GM23338 (cell line): ENCODE measurements at regions not wholly inside any gene's neighbourhood (a gene's known extent, or its start where the extent isn't known, plus 50 kb on each side); places are given as distances from the start of the nearest gene placed in this dataset.

ENCODE experiments used
- ATAC-seq: fragments of 200-7000 bp; cut with Tn5 transposase; 3 replicates; pipeline ENCODE4 v1.9.1; 2020
- DNase-seq: peaks from one replicate; pipeline ENCODE4 v3.0.0-alpha.2; 2015; ENCODE audit warnings: low spot score
- H2AFZ ChIP-seq: fragments of 200-600 bp; sonication (generic); 2 replicates; pipeline ENCODE4 v1.8.0; 2016; ENCODE audit warnings: antibody characterized with exemption, mild to moderate bottlenecking, moderate library complexity
- H3F3A ChIP-seq: fragments of 200-600 bp; sonication (generic); replicated peaks from 2 replicates; pipeline ENCODE4 v1.8.0; 2017; ENCODE audit warnings: antibody characterized with exemption, mixed run types, low read depth
- H3K27ac ChIP-seq: fragments of 200-600 bp; sonication (generic); 2 replicates; pipeline ENCODE4 v1.6.1; 2016; ENCODE audit warnings: low read depth
- H3K27me3 ChIP-seq: fragments of 200-600 bp; sonication (generic); 2 replicates; pipeline ENCODE4 v1.8.0; 2016; ENCODE audit warnings: mild to moderate bottlenecking, mixed run types, moderate library complexity; ENCODE audit not compliant: insufficient read depth
- H3K36me3 ChIP-seq: fragments of 200-600 bp; sonication (generic); 2 replicates; pipeline ENCODE4 v1.8.0; 2016; ENCODE audit warnings: mild to moderate bottlenecking; ENCODE audit not compliant: insufficient read depth
- H3K4me1 ChIP-seq: fragments of 200-600 bp; sonication (generic); 2 replicates; pipeline ENCODE4 v1.8.0; 2016; ENCODE audit warnings: mild to moderate bottlenecking, moderate library complexity; ENCODE audit not compliant: insufficient read depth
- H3K4me2 ChIP-seq: fragments of 200-600 bp; sonication (generic); 2 replicates; pipeline ENCODE4 v1.7.1; 2017; ENCODE audit warnings: mixed run types
- H3K4me3 ChIP-seq: fragments of 200-600 bp; sonication (generic); 2 replicates; pipeline ENCODE4 v1.6.1; 2016; ENCODE audit warnings: mixed run types
- H3K79me2 ChIP-seq: fragments of 200-600 bp; sonication (generic); replicated peaks from 2 replicates; pipeline ENCODE4 v1.8.0; 2017; ENCODE audit warnings: mild to moderate bottlenecking; ENCODE audit not compliant: insufficient read depth
- H3K9me2 ChIP-seq: fragments of 200-600 bp; sonication (generic); 2 replicates; pipeline ENCODE4 v1.8.0; 2017; ENCODE audit not compliant: insufficient read depth
- H4K20me1 ChIP-seq: fragments of 200-600 bp; sonication (generic); replicated peaks from 2 replicates; pipeline ENCODE4 v1.8.0; 2017; ENCODE audit warnings: mild to moderate bottlenecking; ENCODE audit not compliant: insufficient read depth
- H3K27ac Mint-ChIP-seq: 2 replicates; pipeline ENCODE4 v1.8.0; 2020; ENCODE audit warnings: inconsistent platforms, mild to moderate bottlenecking, moderate library complexity, mixed read lengths
- H3K27me3 Mint-ChIP-seq: 3 replicates; pipeline ENCODE4 v1.8.0; 2022; ENCODE audit warnings: low read depth, mild to moderate bottlenecking, moderate library complexity, mixed read lengths, inconsistent platforms; ENCODE audit not compliant: insufficient read depth, poor library complexity
- H3K36me3 Mint-ChIP-seq: 3 replicates; pipeline ENCODE4 v1.8.0; 2021; ENCODE audit warnings: low read depth, mild to moderate bottlenecking, inconsistent platforms, moderate library complexity, mixed read lengths
- H3K4me1 Mint-ChIP-seq: 3 replicates; pipeline ENCODE4 v1.8.0; 2020; ENCODE audit warnings: mild to moderate bottlenecking, inconsistent platforms, mixed read lengths
- H3K4me3 Mint-ChIP-seq: 3 replicates; pipeline ENCODE4 v1.8.0; 2021; ENCODE audit warnings: moderate library complexity, mild to moderate bottlenecking, inconsistent platforms, mixed read lengths
- H3K9me3 Mint-ChIP-seq: 3 replicates; pipeline ENCODE4 v1.8.0; 2020; ENCODE audit warnings: moderate library complexity, mild to moderate bottlenecking, inconsistent platforms, mixed read lengths
- CTCF ChIP-seq, 2 experiments: fragments of 200-600 bp in 1 of 2; sonication (generic) in 1 of 2; conservative IDR thresholded peaks; 2 replicates each; pipeline versions ENCODE4 v1.5.1 to v1.6.1; 2016 to 2017; ENCODE audit warnings: antibody characterized with exemption in 2 of 2, low read depth in 2 of 2, mild to moderate bottlenecking in 2 of 2, moderate library complexity in 1 of 2
- EZH2 ChIP-seq: fragments of 200-600 bp; sonication (generic); IDR thresholded peaks from one replicate; pipeline ENCODE4 v1.8.0; 2017; ENCODE audit warnings: antibody characterized with exemption, mild to moderate bottlenecking, low read depth; ENCODE audit not compliant: unreplicated experiment
- NANOG ChIP-seq: IDR thresholded peaks from 2 replicates; pipeline ENCODE4 v1.6.1; 2016; ENCODE audit warnings: antibody characterized with exemption, borderline replicate concordance
- STAT1 ChIP-seq: IDR thresholded peaks from one replicate; pipeline ENCODE4 v1.6.1; 2016; ENCODE audit warnings: antibody characterized with exemption; ENCODE audit not compliant: unreplicated experiment
- ZNF114 ChIP-seq: fragments of 250-450 bp; sonication (Bioruptor Pico); IDR thresholded peaks from 2 replicates; pipeline ENCODE4 v1.5.0; 2020; ENCODE audit warnings: mild to moderate bottlenecking, moderate library complexity
- ZNF331 ChIP-seq: fragments of 250-450 bp; sonication (Bioruptor Pico); IDR thresholded peaks from 2 replicates; pipeline ENCODE4 v1.5.0; 2020; ENCODE audit warnings: low read depth, mild to moderate bottlenecking, moderate library complexity
- ZNF462 ChIP-seq: fragments of 250-450 bp; sonication (Bioruptor Pico); IDR thresholded peaks from 2 replicates; pipeline ENCODE4 v1.5.0; 2020; ENCODE audit warnings: mild to moderate bottlenecking, moderate library complexity

- TF ChIP-seq CTCF (conservative IDR thresholded peaks at IDR 0.05; ENCODE audit: low read depth in 2 of 2) (no peak), ZNF462 (CRISPR knock-in tag) (no peak), STAT1 (no peak), EZH2 (no peak), NANOG (no peak), ZNF331 (CRISPR knock-in tag) (no peak), ZNF114 (CRISPR knock-in tag) (no peak)
Observed at GRCh38 chr3:153652076-153652475, 469.1 kb upstream of the ARHGEF26 start (continued).

DNA sequence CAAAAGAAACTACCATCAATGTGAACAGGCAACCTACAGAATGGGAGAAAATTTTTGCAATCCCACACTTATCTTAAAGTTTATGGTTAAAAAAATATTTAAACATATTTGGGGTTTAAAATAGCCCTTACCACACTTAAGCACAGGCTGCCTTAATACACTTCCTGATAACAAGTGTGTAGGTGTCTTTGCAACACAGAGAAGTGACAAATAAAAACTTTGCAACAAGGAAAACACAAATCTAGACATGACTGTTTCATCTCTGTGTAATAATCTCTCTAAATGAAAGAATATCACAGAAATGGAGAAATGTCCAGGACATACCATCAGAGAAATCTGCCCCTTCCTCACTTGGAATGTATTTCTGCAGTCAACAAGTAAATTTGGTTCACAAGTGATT lies 464.1 kb upstream of the ARHGEF26 start:
- Mint-ChIP-seq H3K36me3 (peaks cover 7% of the 10 kb centered on the region; the same call in 1 of the 3 replicates), H3K9me3 (peaks cover 15% of the 10 kb centered on the region; the same call in 2 of the 3 replicates), H3K27ac (no peak overlapping the region), H3K4me1 (no peaks in the 10 kb centered on the region), H3K4me3 (no peak overlapping the region), H3K27me3 (peaks cover 3% of the 10 kb centered on the region)
- no peak for ATAC-seq
- Histone ChIP-seq H3K79me2 (no peaks in the 10 kb centered on the region), H2AFZ (no peak overlapping the region), H3K36me3 (no peaks in the 10 kb centered on the region), H3K4me1 (no peaks in the 10 kb centered on the region), H3K9me2 (no peaks in the 10 kb centered on the region; the same call in 1 of the 2 replicates), H3K27me3 (no peaks in the 10 kb centered on the region), H3F3A (no peaks in the 10 kb centered on the region), H3K27ac (no peak overlapping the region), H3K4me2 (no peak overlapping the region), H3K4me3 (no peak overlapping the region), H4K20me1 (no peaks in the 10 kb centered on the region)
- DNase-seq, result no peak
- TF ChIP-seq EZH2, result no peak
- no peak for TF ChIP-seq ZNF462 (CRISPR knock-in tag)
